ENCODE measurements at regions not wholly inside any gene's neighbourhood (a gene's known extent, or its start where the extent isn't known, plus 50 kb on each side); places are given as distances from the start of the nearest gene placed in this dataset.

GRCh38 chr14:96710060-96710666, 87.0 kb upstream of the VRK1 start:
- no peak for TF ChIP-seq CTCF (IDR thresholded peaks at IDR 0.05; ENCODE audit: insufficient read depth, low read depth, low read length)
- TF ChIP-seq EZH2 (IDR thresholded peaks at IDR 0.05; ENCODE audit: insufficient read depth, low read length) = no peak

All from astrocyte (in vitro differentiated cells and primary cell).